SKM-1 treated with dmso at 0.1 percent for 144 hours (cell line): ENCODE measurements at regions not wholly inside any gene's neighbourhood (a gene's known extent, or its start where the extent isn't known, plus 50 kb on each side); places are given as distances from the start of the nearest gene placed in this dataset.
"Not testable (repeated sequence)": the region's sequence is repeated elsewhere in the genome, so short reads cannot be mapped to it uniquely, and the experiment has no call there.

Experiments used
- DNase-seq: peaks from one replicate; lab custom pipeline; 2025; ENCODE audit not compliant: unreplicated experiment; lab: John Stamatoyannopoulos, UW

GRCh38 chr1:213452501-213452900 is 401.5 kb downstream of the RPS6KC1 start:
- no peak for DNase-seq

- no peak for DNase-seq
Observed at GRCh38 chr1:213457186-213457585, 406.1 kb downstream of the RPS6KC1 start.

- DNase-seq: no peak
Observed at GRCh38 chr1:213457733-213458132, 406.7 kb downstream of the RPS6KC1 start.

- not testable (repeated sequence) for DNase-seq
Observed at GRCh38 chr1:213462374-213462773, 411.3 kb downstream of the RPS6KC1 start.

GRCh38 chr1:213464786-213465460 is 413.9 kb downstream of the RPS6KC1 start:
- no peak for DNase-seq

- no peak for DNase-seq
Observed at GRCh38 chr1:213466541-213466940, 415.5 kb downstream of the RPS6KC1 start.

- DNase-seq: no peak
Observed at GRCh38 chr1:213474054-213474453, 423.0 kb downstream of the RPS6KC1 start.

GRCh38 chr1:213481395-213481794 is 430.4 kb downstream of the RPS6KC1 start:
- DNase-seq: no peak

- no peak for DNase-seq
Observed at GRCh38 chr1:213484333-213484732, 433.3 kb downstream of the RPS6KC1 start.

GRCh38 chr1:213484758-213485157 is 433.7 kb downstream of the RPS6KC1 start:
- DNase-seq: no peak

- DNase-seq: no peak
Observed at GRCh38 chr1:213486488-213486887, 435.4 kb downstream of the RPS6KC1 start.

- DNase-seq: no peak
Observed at GRCh38 chr1:213491468-213491867, 440.4 kb downstream of the RPS6KC1 start.

- DNase-seq: no peak
Observed at GRCh38 chr1:213492161-213493041, 441.4 kb downstream of the RPS6KC1 start.

GRCh38 chr1:213499444-213499843 is 448.4 kb downstream of the RPS6KC1 start:
- DNase-seq: no peak

- DNase-seq: no peak
Observed at GRCh38 chr1:213507472-213508223, 456.6 kb downstream of the RPS6KC1 start.

- DNase-seq: no peak
Observed at GRCh38 chr1:213511173-213511572, 460.1 kb downstream of the RPS6KC1 start.

- DNase-seq: no peak
Observed at GRCh38 chr1:213512316-213512715, 461.3 kb downstream of the RPS6KC1 start.

GRCh38 chr1:213513006-213513405 is 462.0 kb downstream of the RPS6KC1 start:
- DNase-seq: no peak

GRCh38 chr1:213514408-213515179 is 463.6 kb downstream of the RPS6KC1 start:
- not testable (repeated sequence) for DNase-seq

GRCh38 chr1:213519098-213519497 is 468.1 kb downstream of the RPS6KC1 start:
- DNase-seq: no peak

GRCh38 chr1:213521206-213521605 is 466.6 kb upstream of the PROX1 start:
- DNase-seq: no peak
